ENCODE measurements at regions not wholly inside any gene's neighbourhood (a gene's known extent, or its start where the extent isn't known, plus 50 kb on each side); places are given as distances from the start of the nearest gene placed in this dataset.

DNA sequence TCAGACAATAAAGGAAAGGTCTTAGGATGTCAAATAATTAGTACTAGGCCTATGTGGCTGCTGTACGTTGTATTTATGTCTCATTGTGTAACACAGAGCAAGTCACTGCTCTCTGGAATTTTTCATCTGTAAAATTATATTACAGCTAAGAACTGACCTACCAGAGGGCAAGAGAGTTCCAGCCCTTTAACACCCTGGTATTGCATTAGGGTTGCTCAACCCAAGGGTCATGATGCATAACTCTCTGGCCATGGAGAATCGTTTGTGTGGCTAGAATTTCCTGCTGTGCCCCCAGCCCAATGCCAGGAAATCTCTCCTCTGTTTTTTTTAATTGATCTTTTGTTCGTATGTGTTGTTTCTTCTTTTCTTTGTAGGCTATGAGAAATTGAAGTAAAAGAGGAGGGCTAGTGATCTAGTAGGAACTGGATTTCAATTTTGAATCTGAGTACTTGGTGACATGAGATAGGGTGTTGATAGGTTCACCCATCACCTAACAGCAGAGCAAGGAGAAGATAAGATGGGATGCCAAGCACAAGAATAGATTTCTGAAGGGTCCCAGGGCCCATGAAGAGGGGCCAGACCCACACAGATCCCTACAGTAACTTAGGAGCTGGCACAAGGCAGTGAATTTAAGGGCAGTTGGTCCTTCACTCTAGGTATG, 571.2 kb upstream of the TNP1 start:
- TF ChIP-seq, protein P1, sequence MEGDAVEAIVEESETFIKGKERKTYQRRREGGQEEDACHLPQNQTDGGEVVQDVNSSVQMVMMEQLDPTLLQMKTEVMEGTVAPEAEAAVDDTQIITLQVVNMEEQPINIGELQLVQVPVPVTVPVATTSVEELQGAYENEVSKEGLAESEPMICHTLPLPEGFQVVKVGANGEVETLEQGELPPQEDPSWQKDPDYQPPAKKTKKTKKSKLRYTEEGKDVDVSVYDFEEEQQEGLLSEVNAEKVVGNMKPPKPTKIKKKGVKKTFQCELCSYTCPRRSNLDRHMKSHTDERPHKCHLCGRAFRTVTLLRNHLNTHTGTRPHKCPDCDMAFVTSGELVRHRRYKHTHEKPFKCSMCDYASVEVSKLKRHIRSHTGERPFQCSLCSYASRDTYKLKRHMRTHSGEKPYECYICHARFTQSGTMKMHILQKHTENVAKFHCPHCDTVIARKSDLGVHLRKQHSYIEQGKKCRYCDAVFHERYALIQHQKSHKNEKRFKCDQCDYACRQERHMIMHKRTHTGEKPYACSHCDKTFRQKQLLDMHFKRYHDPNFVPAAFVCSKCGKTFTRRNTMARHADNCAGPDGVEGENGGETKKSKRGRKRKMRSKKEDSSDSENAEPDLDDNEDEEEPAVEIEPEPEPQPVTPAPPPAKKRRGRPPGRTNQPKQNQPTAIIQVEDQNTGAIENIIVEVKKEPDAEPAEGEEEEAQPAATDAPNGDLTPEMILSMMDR (IDR thresholded peaks at IDR 0.05; ENCODE audit: poor library complexity), result no peak
- TF ChIP-seq EZH2 (IDR thresholded peaks at IDR 0.05; ENCODE audit: borderline replicate concordance), result no peak
- TF ChIP-seq EZH2phosphoT487 (IDR thresholded peaks at IDR 0.05; ENCODE audit: low read depth, severe bottlenecking, unreplicated experiment), result no peak
